ENCODE measurements at regions not wholly inside any gene's neighbourhood (a gene's known extent, or its start where the extent isn't known, plus 50 kb on each side); places are given as distances from the start of the nearest gene placed in this dataset.
A peak's percentile ranks its signal among the peaks of the same experiment; 100 is the strongest.

- no peak for DNase-seq
Measured at GRCh38 chr12:24118668-24119067, 169.2 kb upstream of the SOX5 start.

DNA sequence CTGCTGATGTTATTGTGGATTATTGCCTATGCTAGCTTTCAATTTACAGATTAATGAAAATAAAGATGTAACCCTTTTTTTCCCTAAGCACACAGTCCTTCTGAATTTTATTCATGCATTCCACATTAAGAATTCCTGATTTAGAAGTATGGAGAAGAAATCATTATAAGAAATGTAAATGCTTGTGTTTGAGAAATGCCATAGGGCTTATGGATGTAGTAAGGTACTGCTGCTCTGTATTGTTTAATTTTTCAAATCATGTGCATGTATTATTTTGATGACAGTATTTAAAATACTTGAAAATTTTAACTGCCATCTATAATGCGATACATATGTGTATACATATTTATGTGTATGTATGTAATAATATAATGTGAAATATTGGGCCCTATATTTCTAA is 167.1 kb upstream of the SOX5 start:
- DNase-seq = no peak

DNA sequence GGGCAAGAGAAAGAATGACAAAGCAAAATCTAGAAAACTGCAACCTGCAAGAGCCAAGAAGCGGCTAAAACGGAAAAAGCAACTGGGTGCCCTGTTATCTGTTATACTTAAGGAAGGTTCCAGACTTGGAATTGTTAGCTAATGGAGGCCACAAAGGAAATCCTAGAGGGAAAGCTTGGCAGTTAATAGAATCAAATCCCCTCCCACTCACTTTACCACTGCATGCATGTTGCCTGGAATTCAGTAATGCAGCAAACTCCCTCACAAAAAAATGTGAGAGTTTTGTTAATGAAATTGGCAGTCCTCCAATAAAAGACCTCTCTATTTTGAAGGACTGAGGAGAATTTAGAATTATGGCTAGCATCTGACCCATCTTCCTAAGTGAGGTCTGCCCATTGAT is 164.2 kb upstream of the SOX5 start:
- no peak for DNase-seq

- DNase-seq = no peak
Measured at GRCh38 chr12:24111616-24112015, 162.1 kb upstream of the SOX5 start.

GRCh38 chr12:24111086-24111485 is 161.6 kb upstream of the SOX5 start:
- no peak for DNase-seq

GRCh38 chr12:24109381-24110039 is 160.0 kb upstream of the SOX5 start:
- peak; percentile 43 for DNase-seq

GRCh38 chr12:24102676-24103075 is 153.2 kb upstream of the SOX5 start:
- no peak for DNase-seq

DNA sequence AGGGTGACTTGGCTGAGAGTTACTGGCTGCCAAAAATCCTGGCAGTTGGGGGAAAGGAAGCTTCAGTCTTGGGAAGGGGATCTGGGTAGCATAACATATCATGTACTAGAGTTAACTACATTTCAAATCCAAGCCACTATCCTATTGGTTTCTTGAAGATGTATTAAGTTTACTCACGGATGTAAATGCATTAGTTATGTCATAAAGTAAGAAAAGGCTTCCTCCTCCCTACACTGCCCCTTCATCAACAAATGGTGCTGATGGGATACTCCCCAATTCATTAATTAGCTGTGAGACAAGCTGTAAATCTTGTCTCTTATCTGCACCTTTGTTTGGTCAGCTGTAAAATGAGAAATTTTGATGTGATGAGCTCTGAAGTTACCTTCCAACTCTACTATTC is 150.1 kb upstream of the SOX5 start:
- DNase-seq = no peak

DNA sequence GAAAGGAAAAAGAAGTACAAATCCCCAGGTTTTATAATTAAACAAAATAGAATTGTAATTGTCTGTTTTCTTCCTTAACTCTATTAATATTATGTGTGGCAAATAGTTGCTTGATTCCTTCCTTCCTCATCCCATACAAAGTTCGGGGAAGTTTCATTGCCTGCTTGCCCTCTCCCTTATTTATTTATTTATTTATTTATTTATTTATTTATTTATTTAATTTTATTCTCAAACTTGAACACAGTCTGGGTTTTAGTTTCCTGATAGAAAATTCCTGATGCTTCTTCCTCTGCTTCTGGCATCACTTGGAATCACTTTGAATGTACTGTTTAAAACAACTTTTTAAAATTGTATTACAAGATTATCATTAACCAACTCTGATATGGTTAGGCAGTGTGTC is 145.8 kb upstream of the SOX5 start:
- no peak for DNase-seq

- no peak for DNase-seq
Measured at GRCh38 chr12:24089510-24089890, 140.0 kb upstream of the SOX5 start.

DNA sequence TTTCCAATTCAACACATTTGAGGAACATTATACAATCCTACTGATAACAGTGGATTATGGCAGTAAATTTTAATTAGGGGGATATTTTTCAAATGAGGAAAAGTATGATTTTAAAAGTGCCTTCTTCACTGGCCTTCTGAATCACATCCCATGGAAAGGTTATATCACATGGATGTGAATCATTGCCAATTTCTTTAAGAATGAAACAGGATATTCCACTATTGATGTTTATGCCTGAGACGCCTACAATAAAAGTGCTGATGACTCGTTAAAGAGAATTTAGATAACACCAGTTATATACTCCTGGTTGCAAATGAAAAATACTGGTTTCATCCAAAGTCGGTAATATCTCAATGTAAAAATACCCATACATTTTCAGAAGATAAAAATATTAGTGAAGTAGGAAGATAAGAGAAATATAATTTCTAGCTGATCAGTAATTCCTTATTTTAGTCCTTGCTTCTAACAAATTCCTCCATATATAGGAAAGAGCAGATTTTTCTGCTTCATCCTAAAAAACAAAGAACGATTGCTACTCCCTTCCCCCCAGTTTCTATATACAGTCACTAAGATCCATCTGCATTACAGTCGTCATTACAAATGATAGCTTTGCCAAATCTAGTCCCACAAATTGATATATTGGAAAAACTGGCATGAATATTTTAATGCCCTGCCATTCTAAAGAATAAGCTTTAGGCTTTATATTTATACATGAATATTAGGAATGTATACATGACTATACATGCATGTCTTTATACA is 139.5 kb upstream of the SOX5 start:
- DNase-seq = no peak

- no peak for DNase-seq
Measured at GRCh38 chr12:24087294-24087693, 137.8 kb upstream of the SOX5 start.

- no peak for DNase-seq
Measured at GRCh38 chr12:24084800-24085199, 135.3 kb upstream of the SOX5 start.

DNA sequence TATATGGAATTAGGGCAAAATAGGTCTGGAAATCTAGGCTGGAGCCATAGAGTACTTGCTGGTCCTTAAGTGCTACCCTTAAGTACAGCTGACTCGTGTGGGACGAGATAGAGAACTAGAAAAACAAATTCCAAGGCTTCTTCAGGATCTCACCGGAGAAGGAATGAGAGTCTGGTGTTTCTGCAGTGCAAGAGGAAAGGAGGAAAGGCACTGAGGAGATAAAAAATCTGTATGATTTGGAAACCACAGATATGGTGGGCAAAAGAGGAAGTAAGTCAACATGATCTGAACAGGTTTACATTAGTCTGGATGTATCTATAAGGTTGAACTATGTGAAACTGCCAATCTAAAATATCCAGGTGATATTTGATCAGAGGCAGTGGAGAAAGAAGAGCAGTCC is 134.4 kb upstream of the SOX5 start:
- no peak for DNase-seq

DNA sequence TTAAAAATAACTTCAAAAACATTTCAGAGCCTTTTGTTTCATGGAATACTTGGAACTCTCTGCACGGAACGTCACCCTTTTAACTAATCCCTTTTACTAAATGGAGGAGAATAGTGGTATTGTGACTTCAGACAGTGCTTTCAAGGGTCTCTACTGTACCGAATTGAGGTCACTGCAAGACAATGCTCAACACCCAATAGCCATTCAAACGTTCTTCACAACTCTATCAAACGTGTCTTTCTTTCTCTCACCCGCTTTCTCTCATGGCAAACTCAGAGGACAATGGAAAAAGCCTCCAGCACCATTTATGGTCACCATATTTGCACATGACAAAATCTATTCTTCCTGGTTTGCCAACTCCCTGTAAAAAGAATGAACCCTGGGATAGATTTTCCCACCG is 132.1 kb upstream of the SOX5 start:
- no peak for DNase-seq

- no peak for DNase-seq
Measured at GRCh38 chr12:24081092-24081529, 131.6 kb upstream of the SOX5 start.

- DNase-seq = no peak
Measured at GRCh38 chr12:24080465-24080864, 131.0 kb upstream of the SOX5 start.

DNA sequence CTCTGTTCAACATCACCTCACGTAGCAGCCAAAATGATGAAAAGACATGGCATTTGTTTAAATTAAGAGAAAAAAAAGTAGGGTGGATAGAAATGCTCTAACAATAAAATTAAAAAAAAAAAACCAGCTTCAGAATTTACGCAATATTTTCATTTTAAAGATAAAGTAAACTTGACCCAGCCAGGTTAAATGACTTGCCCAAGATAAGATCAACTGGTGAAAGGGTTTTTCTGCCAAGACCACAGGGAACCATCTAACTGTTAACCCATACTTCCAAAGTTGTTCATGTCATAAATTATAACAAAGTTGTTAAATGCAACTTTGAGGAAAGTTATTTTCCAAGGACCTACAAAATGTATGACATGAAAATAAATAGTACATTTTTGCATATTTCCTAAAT is 129.6 kb upstream of the SOX5 start:
- DNase-seq = no peak

DNA sequence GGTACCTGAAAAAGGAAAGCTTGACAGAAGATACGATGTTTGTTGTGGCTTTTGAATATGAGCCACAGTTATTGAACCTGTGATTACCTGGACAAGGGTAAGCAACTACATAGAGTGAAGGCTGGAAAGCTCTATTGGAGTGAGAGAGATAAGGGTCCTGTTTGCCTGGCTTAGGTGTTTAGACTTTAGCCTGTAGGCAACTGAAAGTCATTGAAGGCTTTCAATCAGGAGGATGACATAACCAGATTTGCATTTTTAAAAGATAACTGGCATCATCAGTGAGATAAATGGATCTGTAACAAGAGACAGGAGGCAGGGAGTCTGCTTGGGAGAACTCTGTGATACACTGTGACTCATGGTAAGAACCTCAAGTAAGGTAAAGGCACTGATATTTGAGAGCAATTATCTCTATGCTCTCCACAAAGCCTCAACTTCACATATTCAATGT is 128.9 kb upstream of the SOX5 start:
- no peak for DNase-seq

GRCh38 chr12:24077161-24077560 is 127.7 kb upstream of the SOX5 start:
- DNase-seq = no peak

GRCh38 chr12:24075650-24076049 is 126.2 kb upstream of the SOX5 start:
- DNase-seq = no peak

DNA sequence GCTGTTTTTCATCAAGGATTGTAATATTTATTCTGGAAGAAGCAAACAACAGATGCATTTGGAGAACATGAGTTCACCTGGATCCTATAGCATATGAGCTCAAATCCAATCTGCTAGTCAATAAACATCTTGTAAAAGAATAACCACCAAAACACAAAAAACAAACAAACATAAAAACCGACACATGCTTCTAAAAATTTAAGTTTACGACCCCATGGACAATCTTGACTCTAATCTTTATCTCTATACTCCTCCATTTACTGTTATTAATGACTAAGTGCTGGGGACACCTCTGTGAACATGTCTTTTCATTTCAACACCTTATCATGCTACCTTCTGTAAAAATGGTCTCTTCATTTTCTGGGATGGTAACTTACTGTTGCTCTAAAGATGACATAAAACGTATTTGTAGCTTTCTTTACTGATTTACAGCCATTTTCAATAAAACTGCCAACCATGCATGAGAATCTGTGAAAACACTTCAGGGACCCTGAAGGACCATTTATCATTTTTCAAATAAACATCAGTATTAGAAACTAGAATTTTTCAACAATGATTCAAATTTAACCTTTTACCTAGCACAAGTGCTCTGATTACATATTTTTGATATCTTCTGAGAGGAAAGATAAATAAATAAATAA is 123.8 kb upstream of the SOX5 start:
- DNase-seq = no peak

GRCh38 chr12:24072302-24072701 is 122.8 kb upstream of the SOX5 start:
- no peak for DNase-seq

GRCh38 chr12:24071842-24072241 is 122.4 kb upstream of the SOX5 start:
- DNase-seq = no peak
